ENCODE measurements at regions not wholly inside any gene's neighbourhood (a gene's known extent, or its start where the extent isn't known, plus 50 kb on each side); places are given as distances from the start of the nearest gene placed in this dataset.

GRCh38 chr3:116824208-116824607 lies 114.6 kb downstream of the TUSC7 start:
- intact Hi-C loops (cut with micrococcal nuclease), result no loop called here
- Mint-ChIP-seq H3K4me1 (no peaks in the 10 kb centered on the region), H3K9me3 (peaks cover 0 to 10% (median 0%) of the 10 kb centered on the region in 11 donors), H3K36me3 (no peaks in the 10 kb centered on the region), H3K4me3 (no peak overlapping the region), H3K27ac (no peak overlapping the region), H3K27me3 (no peaks in the 10 kb centered on the region)
- Histone ChIP-seq H3K4me1 (ENCODE audit: control insufficient read depth in 2 of 2, insufficient read depth in 2 of 2, low read length in 2 of 2) (no peaks in the 10 kb centered on the region), H3K27me3 (ENCODE audit: control insufficient read depth in 2 of 2, insufficient read depth in 2 of 2, low read length in 2 of 2) (no peaks in the 10 kb centered on the region), H3K9me3 (ENCODE audit: control insufficient read depth in 2 of 3, low read length in 3 of 3) (no peaks in the 10 kb centered on the region), H3K27ac (ENCODE audit: low read depth, low read length) (no peak overlapping the region), H3K4me3 (ENCODE audit: low read length) (no peak overlapping the region), H3K36me3 (ENCODE audit: control insufficient read depth in 2 of 3, insufficient read depth in 3 of 3, low read length in 3 of 3) (no peaks in the 10 kb centered on the region)
- DNase-seq (no peak), ATAC-seq (no peak)
- ChIA-PET POLR2A (no interaction called here), CTCF (no interaction called here)

GRCh38 chr3:116833202-116833601 lies 123.6 kb downstream of the TUSC7 start:
- H3K4me1 ChIP-seq (ENCODE audit: control insufficient read depth in 2 of 2, insufficient read depth in 2 of 2, low read length in 2 of 2), result no peaks in the 10 kb centered on the region
- no peaks in the 10 kb centered on the region for H3K36me3 ChIP-seq (ENCODE audit: control insufficient read depth in 2 of 3, insufficient read depth in 3 of 3, low read length in 3 of 3)
- no peak for DNase-seq
- POLR2A ChIA-PET, result no interaction called here
- Mint-ChIP-seq H3K4me1 (no peaks in the 10 kb centered on the region), H3K36me3 (no peaks in the 10 kb centered on the region), H3K9me3 (peaks cover 0 to 5% (median 0%) of the 10 kb centered on the region in 11 donors), H3K27ac (no peak overlapping the region), H3K4me3 (no peak overlapping the region), H3K27me3 (no peaks in the 10 kb centered on the region)
- no peak for ATAC-seq
- H3K9me3 ChIP-seq (ENCODE audit: control insufficient read depth in 2 of 3, low read length in 3 of 3), result no peaks in the 10 kb centered on the region
- CTCF ChIA-PET, result no interaction called here
- no peak overlapping the region for H3K27ac ChIP-seq (ENCODE audit: low read depth, low read length)
- H3K4me3 ChIP-seq (ENCODE audit: low read length), result no peak overlapping the region
- intact Hi-C loops (cut with micrococcal nuclease), result no loop called here
- no peaks in the 10 kb centered on the region for H3K27me3 ChIP-seq (ENCODE audit: control insufficient read depth in 2 of 2, insufficient read depth in 2 of 2, low read length in 2 of 2)

- H3K4me3 ChIP-seq (ENCODE audit: low read length), result no peak overlapping the region
- H3K4me1 ChIP-seq (ENCODE audit: control insufficient read depth in 2 of 2, insufficient read depth in 2 of 2, low read length in 2 of 2), result no peaks in the 10 kb centered on the region
- POLR2A ChIA-PET, result no interaction called here
- no peaks in the 10 kb centered on the region for H3K36me3 ChIP-seq (ENCODE audit: control insufficient read depth in 2 of 3, insufficient read depth in 3 of 3, low read length in 3 of 3)
- Mint-ChIP-seq H3K27me3 (no peaks in the 10 kb centered on the region), H3K4me3 (no peak overlapping the region), H3K36me3 (no peaks in the 10 kb centered on the region), H3K9me3 (peaks cover 0 to 5% (median 0%) of the 10 kb centered on the region in 11 donors), H3K4me1 (no peaks in the 10 kb centered on the region), H3K27ac (no peak overlapping the region)
- CTCF ChIA-PET, result no interaction called here
- H3K27me3 ChIP-seq (ENCODE audit: control insufficient read depth in 2 of 2, insufficient read depth in 2 of 2, low read length in 2 of 2), result no peaks in the 10 kb centered on the region
- no peak overlapping the region for H3K27ac ChIP-seq (ENCODE audit: low read depth, low read length)
- no peak for DNase-seq
- intact Hi-C loops (cut with micrococcal nuclease), result no loop called here
- no peak for ATAC-seq
- H3K9me3 ChIP-seq (ENCODE audit: control insufficient read depth in 2 of 3, low read length in 3 of 3), result no peaks in the 10 kb centered on the region
Measured at GRCh38 chr3:116834816-116835215, 125.2 kb downstream of the TUSC7 start.

- POLR2A ChIA-PET, result no interaction called here
- intact Hi-C loops (cut with micrococcal nuclease), result no loop called here
- H3K36me3 ChIP-seq (ENCODE audit: control insufficient read depth in 2 of 3, insufficient read depth in 3 of 3, low read length in 3 of 3), result no peaks in the 10 kb centered on the region
- H3K27ac ChIP-seq (ENCODE audit: low read depth, low read length), result no peak overlapping the region
- Mint-ChIP-seq H3K36me3 (no peaks in the 10 kb centered on the region), H3K4me1 (no peaks in the 10 kb centered on the region), H3K9me3 (peaks cover 0 to 5% (median 0%) of the 10 kb centered on the region in 11 donors), H3K4me3 (no peak overlapping the region), H3K27ac (no peak overlapping the region), H3K27me3 (no peaks in the 10 kb centered on the region)
- no peak overlapping the region for H3K4me3 ChIP-seq (ENCODE audit: low read length)
- DNase-seq (no peak), ATAC-seq (no peak)
- H3K9me3 ChIP-seq (ENCODE audit: control insufficient read depth in 2 of 3, low read length in 3 of 3), result no peaks in the 10 kb centered on the region
- H3K4me1 ChIP-seq (ENCODE audit: control insufficient read depth in 2 of 2, insufficient read depth in 2 of 2, low read length in 2 of 2), result no peaks in the 10 kb centered on the region
- H3K27me3 ChIP-seq (ENCODE audit: control insufficient read depth in 2 of 2, insufficient read depth in 2 of 2, low read length in 2 of 2), result no peaks in the 10 kb centered on the region
- CTCF ChIA-PET, result interaction anchor here (0.7 kb wide), 1 partner anchor 364 kb away, joined by 3 read pairs; no protein-coding TSS in a partner anchor
Measured at GRCh38 chr3:116835658-116836057, 126.1 kb downstream of the TUSC7 start.

GRCh38 chr3:116836286-116836685 lies 126.7 kb downstream of the TUSC7 start:
- no peaks in the 10 kb centered on the region for H3K4me1 ChIP-seq (ENCODE audit: control insufficient read depth in 2 of 2, insufficient read depth in 2 of 2, low read length in 2 of 2)
- no peak overlapping the region for H3K27ac ChIP-seq (ENCODE audit: low read depth, low read length)
- CTCF ChIA-PET, result no interaction called here
- DNase-seq (no peak), ATAC-seq (no peak)
- POLR2A ChIA-PET, result no interaction called here
- no peak overlapping the region for H3K4me3 ChIP-seq (ENCODE audit: low read length)
- no peak overlapping the region for H3K27ac Mint-ChIP-seq
- H3K9me3 ChIP-seq (ENCODE audit: control insufficient read depth in 2 of 3, low read length in 3 of 3), result no peaks in the 10 kb centered on the region
- H3K36me3 ChIP-seq (ENCODE audit: control insufficient read depth in 2 of 3, insufficient read depth in 3 of 3, low read length in 3 of 3), result no peaks in the 10 kb centered on the region
- H3K9me3 Mint-ChIP-seq, result peaks cover 0 to 8% (median 0%) of the 10 kb centered on the region in 11 donors
- intact Hi-C loops (cut with micrococcal nuclease), result no loop called here
- H3K27me3 ChIP-seq (ENCODE audit: control insufficient read depth in 2 of 2, insufficient read depth in 2 of 2, low read length in 2 of 2), result no peaks in the 10 kb centered on the region
- H3K4me1 Mint-ChIP-seq, result no peaks in the 10 kb centered on the region
- H3K4me3 Mint-ChIP-seq, result no peak overlapping the region
- no peaks in the 10 kb centered on the region for H3K27me3 Mint-ChIP-seq
- no peaks in the 10 kb centered on the region for H3K36me3 Mint-ChIP-seq

- no peaks in the 10 kb centered on the region for H3K36me3 Mint-ChIP-seq
- DNase-seq (no peak), ATAC-seq (no peak)
- H3K27ac Mint-ChIP-seq, result no peak overlapping the region
- H3K27me3 Mint-ChIP-seq, result no peaks in the 10 kb centered on the region
- no peaks in the 10 kb centered on the region for H3K4me1 Mint-ChIP-seq
- Histone ChIP-seq H3K4me1 (ENCODE audit: control insufficient read depth in 2 of 2, insufficient read depth in 2 of 2, low read length in 2 of 2) (no peaks in the 10 kb centered on the region), H3K36me3 (ENCODE audit: control insufficient read depth in 2 of 3, insufficient read depth in 3 of 3, low read length in 3 of 3) (no peaks in the 10 kb centered on the region), H3K27me3 (ENCODE audit: control insufficient read depth in 2 of 2, insufficient read depth in 2 of 2, low read length in 2 of 2) (no peaks in the 10 kb centered on the region), H3K9me3 (ENCODE audit: control insufficient read depth in 2 of 3, low read length in 3 of 3) (no peaks in the 10 kb centered on the region), H3K4me3 (ENCODE audit: low read length) (no peak overlapping the region), H3K27ac (ENCODE audit: low read depth, low read length) (no peak overlapping the region)
- H3K9me3 Mint-ChIP-seq, result peaks cover 0 to 10% (median 0%) of the 10 kb centered on the region in 11 donors
- no peak overlapping the region for H3K4me3 Mint-ChIP-seq
- intact Hi-C loops (cut with micrococcal nuclease), result no loop called here
- POLR2A ChIA-PET, result no interaction called here
- CTCF ChIA-PET, result no interaction called here
Measured at GRCh38 chr3:116837483-116837882, 127.9 kb downstream of the TUSC7 start.

GRCh38 chr3:116841003-116841735 lies 131.6 kb downstream of the TUSC7 start:
- CTCF ChIA-PET, result no interaction called here
- no peak for ATAC-seq
- H3K9me3 ChIP-seq (ENCODE audit: control insufficient read depth in 2 of 3, low read length in 3 of 3), result no peaks in the 10 kb centered on the region

More at GRCh38 chr3:116841003-116841735, 131.6 kb downstream of the TUSC7 start:
- H3K4me1 ChIP-seq (ENCODE audit: control insufficient read depth in 2 of 2, insufficient read depth in 2 of 2, low read length in 2 of 2), result no peaks in the 10 kb centered on the region
- POLR2A ChIA-PET, result no interaction called here
- Mint-ChIP-seq H3K4me3 (no peak overlapping the region), H3K9me3 (peaks cover 0 to 11% (median 2%) of the 10 kb centered on the region in 11 donors), H3K27me3 (no peaks in the 10 kb centered on the region), H3K36me3 (peaks cover 0 to 4% (median 0%) of the 10 kb centered on the region in 5 donors), H3K27ac (no peak overlapping the region), H3K4me1 (no peaks in the 10 kb centered on the region)
- H3K27ac ChIP-seq (ENCODE audit: low read depth, low read length), result no peak overlapping the region
- intact Hi-C loops (cut with micrococcal nuclease), result no loop called here
- H3K36me3 ChIP-seq (ENCODE audit: control insufficient read depth in 2 of 3, insufficient read depth in 3 of 3, low read length in 3 of 3), result no peaks in the 10 kb centered on the region
- no peak for DNase-seq
- H3K4me3 ChIP-seq (ENCODE audit: low read length), result no peak overlapping the region
- H3K27me3 ChIP-seq (ENCODE audit: control insufficient read depth in 2 of 2, insufficient read depth in 2 of 2, low read length in 2 of 2), result no peaks in the 10 kb centered on the region

Data from naive thymus-derived CD4-positive, alpha-beta T cell (primary cell).